HG03064 (cell line): ENCODE measurements at regions not wholly inside any gene's neighbourhood (a gene's known extent, or its start where the extent isn't known, plus 50 kb on each side); places are given as distances from the start of the nearest gene placed in this dataset.

Experiments
- ATAC-seq: cut with Tn5 transposase; IDR thresholded peaks from one replicate; pipeline ENCODE4 v1.9.1; 2021; ENCODE audit warnings: low read depth; ENCODE audit not compliant: unreplicated experiment

DNA sequence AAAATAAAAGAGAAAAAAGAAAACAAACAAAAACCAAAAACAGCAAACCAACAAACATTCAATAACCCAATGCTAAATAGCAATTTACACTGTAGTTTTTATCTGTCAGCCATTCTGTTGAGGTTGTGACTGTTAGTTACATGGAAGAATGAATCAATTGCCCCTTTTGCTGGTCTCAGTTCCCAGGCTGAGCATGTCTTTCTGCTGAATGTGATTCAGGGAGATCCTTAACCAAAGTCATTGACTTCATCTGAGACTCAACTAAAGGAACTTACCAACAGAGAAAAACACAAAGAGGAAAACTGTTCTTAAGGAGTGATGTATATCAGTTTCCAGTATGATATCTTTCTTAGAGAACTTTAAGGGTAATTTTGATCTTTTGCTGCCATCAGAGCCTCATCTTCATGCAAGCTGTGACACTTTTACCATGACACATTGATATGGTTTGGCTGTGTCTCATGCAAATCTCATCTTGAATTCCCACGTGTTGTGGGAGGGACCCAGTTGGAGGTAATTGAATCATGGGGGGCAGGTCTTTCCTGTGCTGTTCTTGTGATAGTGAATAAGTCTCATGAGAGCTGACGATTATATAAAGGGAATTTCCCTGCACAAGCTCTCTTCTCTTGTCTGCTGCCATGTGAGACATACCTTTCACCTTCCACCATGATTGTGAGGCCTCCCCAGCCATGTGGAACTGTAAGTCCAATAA, 469.8 kb downstream of the KIF20B start:
- ATAC-seq, result no peak

- ATAC-seq, result no peak
Measured at GRCh38 chr10:90174531-90174930, 473.1 kb downstream of the KIF20B start.

- ATAC-seq, result no peak
Measured at GRCh38 chr10:90175161-90175681, 473.8 kb downstream of the KIF20B start.

DNA sequence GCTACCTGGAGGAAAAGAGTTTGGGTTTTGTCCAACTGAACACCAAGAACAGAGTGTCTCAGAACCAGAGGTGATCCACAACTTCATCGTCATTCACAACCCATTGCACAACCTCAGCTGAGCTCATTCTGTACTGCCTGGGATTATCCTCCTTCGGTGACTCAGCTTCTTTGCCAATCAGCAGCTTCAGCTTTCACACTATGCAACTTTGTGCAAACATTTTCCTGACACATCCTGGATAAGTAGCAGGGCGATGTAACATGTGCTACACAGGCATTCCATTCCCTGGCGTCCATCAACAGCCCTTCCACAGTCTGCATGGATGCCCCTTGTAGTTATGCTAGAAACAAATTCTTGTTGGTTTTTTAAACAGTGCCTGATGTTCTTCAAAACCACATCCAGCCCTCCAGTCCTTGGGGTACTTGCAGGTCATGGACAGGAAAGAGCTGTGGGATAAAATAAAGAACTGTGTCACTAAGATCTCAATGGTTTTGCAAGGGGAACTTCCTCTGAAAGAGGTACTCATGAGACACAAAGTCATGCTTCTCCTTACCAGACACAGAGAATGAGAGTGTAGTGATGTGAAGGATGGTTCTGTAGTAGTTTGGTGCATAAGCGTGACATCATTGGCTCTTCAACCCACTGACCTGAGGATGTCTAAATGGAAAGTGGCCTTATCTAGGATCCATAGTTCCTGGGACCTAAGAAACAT, 478.5 kb downstream of the KIF20B start:
- no peak for ATAC-seq

- ATAC-seq, result no peak
Measured at GRCh38 chr10:90180886-90181691, 479.7 kb downstream of the KIF20B start.

GRCh38 chr10:90192825-90193224, 491.4 kb downstream of the KIF20B start:
- no peak for ATAC-seq

GRCh38 chr10:90193240-90193985, 492.0 kb downstream of the KIF20B start:
- no peak for ATAC-seq

DNA sequence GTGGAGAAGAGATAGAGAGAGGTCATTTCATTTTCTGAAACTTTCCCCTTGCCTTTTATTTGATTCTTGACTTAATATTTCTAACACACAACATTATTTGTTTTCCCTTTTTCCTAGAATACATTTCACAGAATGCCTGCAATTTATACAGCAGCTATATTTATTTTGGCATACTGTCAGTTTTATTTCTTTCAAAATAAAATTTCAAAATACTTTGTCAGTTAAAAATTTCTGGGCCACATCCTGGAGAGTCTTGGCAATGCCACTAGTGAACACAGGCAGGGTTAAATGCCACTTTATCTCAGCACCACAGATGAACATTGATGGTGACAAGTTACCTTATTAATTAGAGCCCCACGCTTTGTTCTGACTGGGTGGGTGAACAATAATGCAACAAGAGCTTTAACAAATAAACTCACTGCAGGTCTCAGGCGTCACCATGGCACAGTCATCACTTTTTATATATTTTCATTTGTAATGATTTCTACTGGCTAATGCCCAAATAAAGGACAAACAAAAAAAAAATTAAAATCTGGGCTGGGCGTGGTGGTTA, 494.0 kb downstream of the KIF20B start:
- ATAC-seq, result no peak

GRCh38 chr10:90197766-90198165, 496.4 kb downstream of the KIF20B start:
- no peak for ATAC-seq

DNA sequence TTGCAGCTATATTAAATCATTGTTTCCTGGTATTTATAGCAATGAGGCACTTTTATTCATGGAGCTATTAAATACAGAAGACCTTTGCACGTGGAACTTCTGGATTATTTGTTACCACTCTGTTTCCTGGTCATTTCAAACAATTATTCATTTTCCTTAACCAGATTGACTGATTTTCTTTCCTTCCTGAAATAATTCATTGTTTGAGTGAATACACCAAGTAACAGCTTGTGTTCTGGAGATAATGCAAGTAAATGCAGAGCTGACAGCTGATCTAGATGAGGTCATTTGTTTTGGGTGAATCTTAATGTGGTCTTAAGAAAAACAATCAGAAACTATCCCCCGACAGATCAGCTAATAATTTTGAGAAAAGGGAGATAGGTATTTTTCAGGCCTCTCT, 497.7 kb downstream of the KIF20B start:
- ATAC-seq, result no peak

DNA sequence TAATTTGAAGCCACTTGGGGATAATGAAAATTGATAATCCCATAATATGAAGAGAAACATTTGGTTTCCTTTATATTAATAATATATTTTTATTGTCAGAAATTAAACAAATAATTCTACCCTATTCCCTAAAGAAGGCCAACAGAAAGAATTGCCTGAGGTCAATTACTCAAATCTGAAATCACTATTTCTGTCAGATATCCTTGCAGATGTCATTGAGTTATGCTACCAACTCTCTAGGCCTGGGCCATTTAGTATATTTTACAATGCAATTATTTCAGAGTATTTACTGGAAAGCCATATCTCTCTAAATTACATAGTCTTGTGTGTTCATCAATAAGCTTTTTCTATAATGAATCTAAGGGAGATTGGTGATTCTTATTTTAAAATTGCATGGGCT, 498.1 kb downstream of the KIF20B start:
- no peak for ATAC-seq

- ATAC-seq, result no peak
Measured at GRCh38 chr10:90204131-90204955, 503.0 kb downstream of the KIF20B start.

GRCh38 chr10:90204956-90205314, 503.5 kb downstream of the KIF20B start:
- no peak for ATAC-seq

DNA sequence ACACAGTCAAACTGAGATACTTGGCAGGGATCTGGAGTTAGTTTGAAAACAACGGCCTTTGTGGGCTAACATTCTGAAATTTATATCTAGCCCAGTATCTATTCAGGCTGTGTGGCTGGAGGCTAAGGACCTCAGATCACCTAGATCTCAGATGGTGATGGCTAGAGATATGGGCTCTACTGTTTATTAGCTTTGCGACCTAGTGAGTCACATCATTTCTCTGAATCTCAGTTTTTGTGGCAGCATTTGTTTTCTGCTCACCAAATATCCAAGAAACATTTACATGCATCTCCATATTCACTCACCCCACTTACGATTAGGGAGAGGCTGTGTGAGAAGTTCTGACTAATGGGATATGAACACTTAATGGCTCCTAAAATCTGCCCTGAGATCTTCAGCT, 503.9 kb downstream of the KIF20B start:
- ATAC-seq, result no peak

DNA sequence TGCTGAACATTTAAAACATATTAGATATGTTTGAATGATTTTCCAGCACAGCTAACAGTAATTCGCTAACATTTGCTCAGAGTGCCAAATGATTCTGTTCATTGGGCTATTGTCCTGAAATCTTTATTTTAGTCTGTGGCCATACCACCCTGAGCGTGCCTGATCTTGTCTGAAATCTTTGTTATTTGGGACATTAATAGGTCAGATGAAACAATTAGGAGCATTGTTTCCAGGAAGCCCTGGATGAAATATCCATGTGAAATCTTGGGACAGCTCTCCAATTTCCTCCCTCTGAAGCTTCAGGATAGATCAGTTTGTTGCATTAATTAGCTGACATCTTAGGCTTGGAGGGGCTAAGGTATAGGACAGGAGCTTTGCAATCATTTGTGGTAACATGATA, 512.0 kb downstream of the KIF20B start:
- no peak for ATAC-seq

- ATAC-seq, result no peak
Measured at GRCh38 chr10:90218846-90219245, 517.5 kb downstream of the KIF20B start.

GRCh38 chr10:90222372-90222771, 521.0 kb downstream of the KIF20B start:
- ATAC-seq, result no peak

GRCh38 chr10:90222939-90223338, 521.5 kb downstream of the KIF20B start:
- ATAC-seq, result no peak

GRCh38 chr10:90224791-90225566, 523.6 kb downstream of the KIF20B start:
- no peak for ATAC-seq
